PC-9 (cell line): ENCODE measurements at regions not wholly inside any gene's neighbourhood (a gene's known extent, or its start where the extent isn't known, plus 50 kb on each side); places are given as distances from the start of the nearest gene placed in this dataset.
A peak's percentile ranks its signal among the peaks of the same experiment; 100 is the strongest.

Experiments
- BruUV-seq: library from RNA; stranded (reverse); fragments of 400-500 nt; replicated peaks from 2 replicates; lab custom pipeline; 2021; lab: Mats Ljungman, UMichigan
- CTCF ChIA-PET: fragments of 300-600 bp; sonication (Branson Sonifier 250); formaldehyde crosslinking; loops from one replicate; lab custom pipeline; 2022; ENCODE audit warnings: antibody characterized with exemption; lab: Charles Lee
- POLR2A ChIA-PET: fragments of 300-600 bp; sonication (Branson Sonifier 250); formaldehyde crosslinking; loops from one replicate; lab custom pipeline; 2022; ENCODE audit warnings: antibody characterized with exemption; ENCODE audit not compliant: unreplicated experiment; lab: Charles Lee
- DNase-seq, 2 experiments: peaks; one replicate each; pipeline versions ENCODE4 v3.0.0 to v3.0.0-alpha.2; 2015 to 2022; ENCODE audit warnings: mixed read lengths in 1 of 2
- H2AFZ ChIP-seq: fragments of 200-600 bp; sonication (generic); 2 replicates; pipeline ENCODE4 v1.8.1; 2017; ENCODE audit warnings: antibody characterized with exemption
- H3F3A ChIP-seq: fragments of 200-600 bp; sonication (generic); 2 replicates; pipeline ENCODE4 v1.8.1; 2017; ENCODE audit warnings: antibody characterized with exemption, mild to moderate bottlenecking, low read depth; ENCODE audit not compliant: insufficient read depth
- H3K27ac ChIP-seq: fragments of 200-600 bp; sonication (generic); 2 replicates; pipeline ENCODE4 v1.6.1; 2016; ENCODE audit warnings: mixed run types
- H3K27me3 ChIP-seq: fragments of 200-600 bp; sonication (generic); 2 replicates; pipeline ENCODE4 v1.6.1; 2016; ENCODE audit warnings: low read depth, mixed run types; ENCODE audit not compliant: insufficient read depth
- H3K36me3 ChIP-seq: fragments of 200-600 bp; sonication (generic); 2 replicates; pipeline ENCODE4 v1.6.1; 2016; ENCODE audit warnings: low read depth, mixed run types
- H3K4me1 ChIP-seq: fragments of 200-600 bp; sonication (generic); replicated peaks from 2 replicates; pipeline ENCODE4 v1.6.1; 2016; ENCODE audit warnings: mixed run types; ENCODE audit not compliant: insufficient read depth
- H3K4me2 ChIP-seq: fragments of 200-600 bp; sonication (generic); 2 replicates; pipeline ENCODE4 v1.6.1; 2017; ENCODE audit warnings: mixed run types
- H3K4me3 ChIP-seq: fragments of 200-600 bp; sonication (generic); 2 replicates; pipeline ENCODE4 v1.6.1; 2016; ENCODE audit warnings: mixed run types
- H3K79me2 ChIP-seq: fragments of 200-600 bp; sonication (generic); 2 replicates; pipeline ENCODE4 v1.6.1; 2017; ENCODE audit warnings: low read depth, mixed run types
- H3K9me2 ChIP-seq: fragments of 200-600 bp; sonication (generic); 2 replicates; pipeline ENCODE4 v1.8.1; 2017; ENCODE audit warnings: mild to moderate bottlenecking; ENCODE audit not compliant: insufficient read depth
- H3K9me3 ChIP-seq: fragments of 200-600 bp; sonication (generic); 2 replicates; pipeline ENCODE4 v1.8.1; 2016; ENCODE audit warnings: low read depth; ENCODE audit not compliant: insufficient read depth
- H4K20me1 ChIP-seq: fragments of 200-600 bp; sonication (generic); 2 replicates; pipeline ENCODE4 v1.8.1; 2017; ENCODE audit not compliant: insufficient read depth
- EZH2 ChIP-seq: fragments of 200-600 bp; sonication (generic); IDR thresholded peaks from 2 replicates; pipeline ENCODE4 v1.8.0; 2017; ENCODE audit warnings: antibody characterized with exemption, low read depth
- intact Hi-C: fragments of 100-400 bp; cut with micrococcal nuclease; formaldehyde crosslinking; loops from one replicate; pipeline ENCODE4 v1.10.0; 2022; ENCODE audit not compliant: unreplicated experiment
- TF ChIP-seq, protein P1 (sequence below): fragments of 200-600 bp; sonication (generic); conservative IDR thresholded peaks from 2 replicates; pipeline ENCODE4 v1.6.1; 2017; ENCODE audit warnings: mixed run types, antibody characterized with exemption, mild to moderate bottlenecking, moderate library complexity

DNA sequence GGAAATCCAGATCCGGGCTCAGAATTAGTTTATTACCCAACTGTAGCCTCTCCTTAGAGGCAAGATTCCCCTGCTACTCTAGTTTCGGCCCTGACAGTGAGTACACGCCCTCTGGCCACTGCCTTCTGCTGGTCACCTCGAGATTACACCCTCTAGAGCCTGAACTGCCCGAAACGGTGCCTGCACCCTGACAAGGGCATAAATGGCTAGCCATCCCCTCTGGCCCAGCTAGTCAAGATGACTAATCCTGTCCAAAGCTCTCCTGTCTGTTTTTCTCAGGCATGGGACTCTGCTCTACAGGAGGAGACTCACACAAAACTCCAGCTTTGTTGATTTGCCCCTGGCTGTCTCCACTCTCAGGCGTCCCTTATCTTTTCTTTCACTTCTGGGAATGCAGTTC, 150.5 kb upstream of the UBE2E2 start:
- H3K79me2 ChIP-seq = no peaks in the 10 kb centered on the region
- H3K4me3 ChIP-seq = no peak overlapping the region
- no peaks in the 10 kb centered on the region for H3K9me2 ChIP-seq
- DNase-seq = no peak
- H2AFZ ChIP-seq = no peak overlapping the region
- 0 out of 2 replicates have a peak, but pooled peaks cover 3% of the 10 kb centered on the region for H3K9me3 ChIP-seq
- no TSS peak for BruUV-seq
- ChIA-PET CTCF (no interaction called here), POLR2A (no interaction called here)
- intact Hi-C loops = no loop called here
- H3F3A ChIP-seq = peaks cover 3% of the 10 kb centered on the region
- TF ChIP-seq, protein P1, sequence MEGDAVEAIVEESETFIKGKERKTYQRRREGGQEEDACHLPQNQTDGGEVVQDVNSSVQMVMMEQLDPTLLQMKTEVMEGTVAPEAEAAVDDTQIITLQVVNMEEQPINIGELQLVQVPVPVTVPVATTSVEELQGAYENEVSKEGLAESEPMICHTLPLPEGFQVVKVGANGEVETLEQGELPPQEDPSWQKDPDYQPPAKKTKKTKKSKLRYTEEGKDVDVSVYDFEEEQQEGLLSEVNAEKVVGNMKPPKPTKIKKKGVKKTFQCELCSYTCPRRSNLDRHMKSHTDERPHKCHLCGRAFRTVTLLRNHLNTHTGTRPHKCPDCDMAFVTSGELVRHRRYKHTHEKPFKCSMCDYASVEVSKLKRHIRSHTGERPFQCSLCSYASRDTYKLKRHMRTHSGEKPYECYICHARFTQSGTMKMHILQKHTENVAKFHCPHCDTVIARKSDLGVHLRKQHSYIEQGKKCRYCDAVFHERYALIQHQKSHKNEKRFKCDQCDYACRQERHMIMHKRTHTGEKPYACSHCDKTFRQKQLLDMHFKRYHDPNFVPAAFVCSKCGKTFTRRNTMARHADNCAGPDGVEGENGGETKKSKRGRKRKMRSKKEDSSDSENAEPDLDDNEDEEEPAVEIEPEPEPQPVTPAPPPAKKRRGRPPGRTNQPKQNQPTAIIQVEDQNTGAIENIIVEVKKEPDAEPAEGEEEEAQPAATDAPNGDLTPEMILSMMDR = 0 out of 2 replicates have a peak, but pooled peaks have one; percentile 22
- no peak for TF ChIP-seq EZH2
- no peaks in the 10 kb centered on the region for H4K20me1 ChIP-seq
- H3K36me3 ChIP-seq = no peaks in the 10 kb centered on the region
- H3K4me2 ChIP-seq = no peak overlapping the region
- H3K4me1 ChIP-seq = peaks cover 13% of the 10 kb centered on the region; the same call in 1 of the 2 replicates
- H3K27me3 ChIP-seq = no peaks in the 10 kb centered on the region
- H3K27ac ChIP-seq = no peak overlapping the region

DNA sequence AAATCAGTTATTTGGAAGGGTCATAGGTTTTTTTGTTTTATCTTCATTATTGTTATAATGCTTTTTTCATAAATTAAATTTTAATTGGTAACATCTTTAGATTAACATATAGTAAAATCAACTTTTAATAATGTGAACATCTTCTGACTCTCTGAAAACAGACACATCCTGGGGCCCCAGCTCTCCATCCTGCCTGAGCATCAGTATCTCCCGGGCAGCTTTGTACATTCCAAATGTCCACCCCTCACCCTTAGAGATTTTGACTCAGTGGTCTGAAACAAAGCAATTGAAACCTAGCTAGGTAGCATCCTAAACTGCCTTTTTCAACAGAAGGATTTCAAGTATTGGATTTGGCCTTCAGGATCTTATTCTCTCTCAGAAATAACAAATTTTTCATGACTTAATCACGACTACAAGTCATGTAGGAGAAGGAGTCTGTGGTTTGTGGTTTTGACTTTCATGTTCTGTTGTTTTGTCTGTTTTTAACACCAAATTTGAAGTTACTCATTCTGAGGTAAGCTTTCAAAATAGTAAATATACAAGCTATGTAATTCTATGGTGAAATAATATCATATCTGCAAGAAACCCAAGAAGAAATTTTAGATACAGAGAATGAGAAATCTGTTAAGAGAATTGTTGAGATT, 147.3 kb upstream of the UBE2E2 start:
- Histone ChIP-seq H3F3A (peaks cover 3% of the 10 kb centered on the region), H3K9me3 (no peaks in the 10 kb centered on the region), H3K36me3 (no peaks in the 10 kb centered on the region), H3K27me3 (peaks cover 8% of the 10 kb centered on the region; the same call in 1 of the 2 replicates), H3K4me1 (peaks cover 13% of the 10 kb centered on the region; the same call in 1 of the 2 replicates), H3K27ac (no peak overlapping the region), H4K20me1 (no peaks in the 10 kb centered on the region), H3K4me2 (no peak overlapping the region), H3K79me2 (no peaks in the 10 kb centered on the region), H3K9me2 (no peaks in the 10 kb centered on the region), H3K4me3 (no peak overlapping the region), H2AFZ (no peak overlapping the region)
- peak in 1 of 2 experiments; percentile 60 for DNase-seq
- ChIA-PET CTCF (no interaction called here), POLR2A (no interaction called here)
- intact Hi-C loops = no loop called here
- TF ChIP-seq, protein P1 = no peak
- no peak for TF ChIP-seq EZH2
- BruUV-seq = no TSS peak

DNA sequence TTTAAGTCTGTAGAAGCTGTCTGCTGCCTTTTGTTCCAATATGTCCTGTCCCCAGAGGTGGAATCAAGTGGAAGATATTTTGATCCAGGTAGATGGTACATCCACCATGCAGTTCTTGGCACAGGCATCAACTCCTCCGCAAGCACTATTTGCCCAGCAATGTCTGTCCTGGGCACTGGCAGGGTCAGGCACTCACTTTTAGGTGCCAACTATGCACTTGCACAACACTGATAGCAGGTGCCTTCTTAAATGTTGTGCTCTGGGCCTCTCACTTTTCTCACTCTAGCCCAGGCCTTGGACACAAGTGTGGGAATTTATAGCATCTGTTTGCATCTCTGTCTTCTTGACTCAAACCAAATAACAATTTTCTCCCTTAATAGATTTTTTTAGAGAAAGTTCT, 140.5 kb upstream of the UBE2E2 start:
- Histone ChIP-seq H3K27ac (no peak overlapping the region), H3K27me3 (peaks cover 8% of the 10 kb centered on the region; the same call in 1 of the 2 replicates), H3K79me2 (no peaks in the 10 kb centered on the region), H3K9me2 (no peaks in the 10 kb centered on the region), H3K4me3 (no peak overlapping the region), H4K20me1 (no peaks in the 10 kb centered on the region), H3K4me1 (no peaks in the 10 kb centered on the region), H3K4me2 (no peak overlapping the region), H3K36me3 (no peaks in the 10 kb centered on the region), H3F3A (no peaks in the 10 kb centered on the region), H3K9me3 (no peaks in the 10 kb centered on the region), H2AFZ (no peak overlapping the region)
- intact Hi-C loops = no loop called here
- ChIA-PET CTCF (no interaction called here), POLR2A (no interaction called here)
- no TSS peak for BruUV-seq
- no peak for TF ChIP-seq EZH2
- DNase-seq = no peak

DNA sequence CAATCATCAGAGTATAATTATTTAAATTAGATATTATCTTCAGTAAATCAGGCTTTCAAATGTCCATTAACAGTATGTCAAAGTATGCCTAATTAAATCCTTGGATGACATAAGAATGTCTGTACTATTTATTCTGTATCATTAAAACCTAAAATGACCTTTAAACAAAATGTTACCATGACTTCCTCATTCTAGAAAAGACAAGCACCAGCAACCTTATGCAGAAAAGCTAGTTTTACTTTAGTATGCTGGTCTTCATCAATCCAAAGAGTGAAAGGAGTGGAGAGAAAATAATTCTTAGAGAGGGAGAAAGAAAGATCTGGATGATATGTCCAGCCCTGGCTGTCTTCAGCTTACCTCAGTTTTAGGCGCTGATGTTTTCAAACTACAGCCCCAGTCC, 140.1 kb upstream of the UBE2E2 start:
- Histone ChIP-seq H3K4me3 (no peak overlapping the region), H3K9me2 (no peaks in the 10 kb centered on the region), H3K36me3 (no peaks in the 10 kb centered on the region), H3K27me3 (peaks cover 6% of the 10 kb centered on the region; the same call in 1 of the 2 replicates), H3K4me1 (no peaks in the 10 kb centered on the region; the same call in 1 of the 2 replicates), H3K9me3 (no peaks in the 10 kb centered on the region), H3K27ac (no peak overlapping the region), H3K4me2 (no peak overlapping the region), H2AFZ (no peak overlapping the region), H4K20me1 (no peaks in the 10 kb centered on the region), H3F3A (no peaks in the 10 kb centered on the region), H3K79me2 (no peaks in the 10 kb centered on the region)
- intact Hi-C loops = no loop called here
- no peak for TF ChIP-seq EZH2
- TF ChIP-seq, protein P1 = no peak
- ChIA-PET POLR2A (no interaction called here), CTCF (no interaction called here)
- DNase-seq = no peak
- BruUV-seq = no TSS peak
